ENCODE measurements at regions not wholly inside any gene's neighbourhood (a gene's known extent, or its start where the extent isn't known, plus 50 kb on each side); places are given as distances from the start of the nearest gene placed in this dataset.

GRCh38 chr3:72536206-72536877 is 311.9 kb downstream of the SHQ1 start:
- Histone ChIP-seq H3K27ac (no peak overlapping the region), H3K36me3 (no peaks in the 10 kb centered on the region), H3K4me1 (no peaks in the 10 kb centered on the region), H3K4me3 (no peak overlapping the region), H3K27me3 (no peaks in the 10 kb centered on the region), H3K9me3 (no peaks in the 10 kb centered on the region)
- intact Hi-C loops (cut with DNase I; ENCODE audit: low total_unique reads) = no loop called here
- TF ChIP-seq POLR2A (IDR thresholded peaks at IDR 0.05) = no peak
- no peak for TF ChIP-seq CTCF (IDR thresholded peaks at IDR 0.05)
- no peak for DNase-seq

GRCh38 chr3:72535772-72536171 is 312.5 kb downstream of the SHQ1 start:
- intact Hi-C loops (cut with DNase I; ENCODE audit: low total_unique reads) = no loop called here

GRCh38 chr3:72533591-72534473 is 314.4 kb downstream of the SHQ1 start:
- no peaks in the 10 kb centered on the region for H3K9me3 ChIP-seq
- intact Hi-C loops (cut with DNase I; ENCODE audit: low total_unique reads) = no loop called here
- no peaks in the 10 kb centered on the region for H3K27me3 ChIP-seq
- H3K4me3 ChIP-seq = no peak overlapping the region
- no peaks in the 10 kb centered on the region for H3K4me1 ChIP-seq
- TF ChIP-seq CTCF (IDR thresholded peaks at IDR 0.05) = no peak
- no peak for TF ChIP-seq POLR2A (IDR thresholded peaks at IDR 0.05)
- DNase-seq = no peak
- H3K36me3 ChIP-seq = no peaks in the 10 kb centered on the region
- no peak overlapping the region for H3K27ac ChIP-seq

More at GRCh38 chr3:72535772-72536171, 312.5 kb downstream of the SHQ1 start:
- Histone ChIP-seq H3K4me1 (no peaks in the 10 kb centered on the region), H3K9me3 (no peaks in the 10 kb centered on the region), H3K27me3 (no peaks in the 10 kb centered on the region), H3K4me3 (no peak overlapping the region), H3K27ac (no peak overlapping the region), H3K36me3 (no peaks in the 10 kb centered on the region)
- DNase-seq = no peak
- TF ChIP-seq POLR2A (IDR thresholded peaks at IDR 0.05) = no peak
- no peak for TF ChIP-seq CTCF (IDR thresholded peaks at IDR 0.05)

GRCh38 chr3:72530426-72530825 is 317.8 kb downstream of the SHQ1 start:
- DNase-seq = no peak
- no peak overlapping the region for H3K4me3 ChIP-seq
- TF ChIP-seq CTCF (IDR thresholded peaks at IDR 0.05) (no peak), POLR2A (IDR thresholded peaks at IDR 0.05) (no peak)
- H3K9me3 ChIP-seq = no peaks in the 10 kb centered on the region
- intact Hi-C loops (cut with DNase I; ENCODE audit: low total_unique reads) = no loop called here
- no peaks in the 10 kb centered on the region for H3K4me1 ChIP-seq
- H3K27me3 ChIP-seq = no peaks in the 10 kb centered on the region
- no peaks in the 10 kb centered on the region for H3K36me3 ChIP-seq
- H3K27ac ChIP-seq = no peak overlapping the region

- no peaks in the 10 kb centered on the region for H3K36me3 ChIP-seq
- intact Hi-C loops (cut with DNase I; ENCODE audit: low total_unique reads) = no loop called here
- TF ChIP-seq CTCF (IDR thresholded peaks at IDR 0.05) (no peak), POLR2A (IDR thresholded peaks at IDR 0.05) (no peak)
Observed at GRCh38 chr3:72529081-72529480, 319.2 kb downstream of the SHQ1 start.

More at GRCh38 chr3:72529081-72529480, 319.2 kb downstream of the SHQ1 start:
- no peak for DNase-seq
- Histone ChIP-seq H3K9me3 (no peaks in the 10 kb centered on the region), H3K27me3 (no peaks in the 10 kb centered on the region), H3K4me1 (no peaks in the 10 kb centered on the region), H3K27ac (no peak overlapping the region), H3K4me3 (no peak overlapping the region)
